Astrocyte (in vitro differentiated cells and primary cell): ENCODE measurements at regions not wholly inside any gene's neighbourhood (a gene's known extent, or its start where the extent isn't known, plus 50 kb on each side); places are given as distances from the start of the nearest gene placed in this dataset.

Experiments
- EZH2 ChIP-seq: IDR thresholded peaks from 2 replicates; pipeline ENCODE4 v1.6.1; 2012; ENCODE audit warnings: mild to moderate bottlenecking, low read length, inconsistent platforms; ENCODE audit not compliant: insufficient read depth
- TF ChIP-seq, protein P1 (sequence below): IDR thresholded peaks from 2 replicates; pipeline ENCODE4 v1.5.1; 2011; ENCODE audit warnings: low read depth, mild to moderate bottlenecking, inconsistent platforms, low read length, moderate library complexity; ENCODE audit not compliant: insufficient read depth

GRCh38 chr1:101370488-101370887 is 133.7 kb downstream of the S1PR1 start:
- TF ChIP-seq, protein P1, sequence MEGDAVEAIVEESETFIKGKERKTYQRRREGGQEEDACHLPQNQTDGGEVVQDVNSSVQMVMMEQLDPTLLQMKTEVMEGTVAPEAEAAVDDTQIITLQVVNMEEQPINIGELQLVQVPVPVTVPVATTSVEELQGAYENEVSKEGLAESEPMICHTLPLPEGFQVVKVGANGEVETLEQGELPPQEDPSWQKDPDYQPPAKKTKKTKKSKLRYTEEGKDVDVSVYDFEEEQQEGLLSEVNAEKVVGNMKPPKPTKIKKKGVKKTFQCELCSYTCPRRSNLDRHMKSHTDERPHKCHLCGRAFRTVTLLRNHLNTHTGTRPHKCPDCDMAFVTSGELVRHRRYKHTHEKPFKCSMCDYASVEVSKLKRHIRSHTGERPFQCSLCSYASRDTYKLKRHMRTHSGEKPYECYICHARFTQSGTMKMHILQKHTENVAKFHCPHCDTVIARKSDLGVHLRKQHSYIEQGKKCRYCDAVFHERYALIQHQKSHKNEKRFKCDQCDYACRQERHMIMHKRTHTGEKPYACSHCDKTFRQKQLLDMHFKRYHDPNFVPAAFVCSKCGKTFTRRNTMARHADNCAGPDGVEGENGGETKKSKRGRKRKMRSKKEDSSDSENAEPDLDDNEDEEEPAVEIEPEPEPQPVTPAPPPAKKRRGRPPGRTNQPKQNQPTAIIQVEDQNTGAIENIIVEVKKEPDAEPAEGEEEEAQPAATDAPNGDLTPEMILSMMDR = no peak
- TF ChIP-seq EZH2 = no peak
